ENCODE measurements at regions not wholly inside any gene's neighbourhood (a gene's known extent, or its start where the extent isn't known, plus 50 kb on each side); places are given as distances from the start of the nearest gene placed in this dataset.

DNA sequence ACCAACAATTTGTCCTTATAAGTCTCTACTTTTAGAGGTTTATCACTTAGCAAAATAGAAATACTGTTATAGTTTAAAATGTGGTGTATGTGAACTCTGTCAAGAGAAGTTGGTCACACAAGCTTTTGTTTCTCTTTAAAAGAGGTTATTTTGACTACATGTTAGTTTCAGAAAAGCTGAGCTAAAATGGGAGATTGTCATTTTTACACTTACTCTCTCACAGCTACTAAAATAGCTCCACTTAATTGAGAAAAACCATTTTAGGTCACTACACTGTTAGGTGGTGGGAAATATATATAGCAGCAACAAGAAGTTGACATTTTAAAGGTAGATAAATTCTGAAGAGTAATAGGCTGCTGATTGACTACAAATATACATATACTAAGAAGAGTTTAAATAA, 161.5 kb upstream of the KCNJ3 start:
- intact Hi-C loops (cut with micrococcal nuclease) (no loop called here), dilution Hi-C loops (cut with HindIII; ENCODE audit: low sequenced_read_pairs, unreplicated experiment) (no loop called here), in situ Hi-C loops (cut with MboI; ENCODE audit: low sequenced_read_pairs) (no loop called here)
- H3K4me2 ChIP-seq (ENCODE audit: low read depth, low read length): no peak overlapping the region
- no peaks in the 10 kb centered on the region for H3K9me1 ChIP-seq (ENCODE audit: insufficient read depth, low read length)
- no peak overlapping the region for H4K91ac ChIP-seq (ENCODE audit: insufficient read depth, low read depth, low read length)
- CTCF ChIA-PET: no interaction called here
- H2AFZ ChIP-seq (replicated peaks; ENCODE audit: low read length, poor library complexity): no peak overlapping the region
- no peak overlapping the region for H3K27ac ChIP-seq (ENCODE audit: insufficient read depth, low read length)
- H3K4me3 ChIP-seq (ENCODE audit: insufficient read depth, low read depth, low read length): no peak overlapping the region
- H3K9ac ChIP-seq (ENCODE audit: low read depth, low read length): no peak overlapping the region
- no peak overlapping the region for H3K56ac ChIP-seq (ENCODE audit: extremely low read depth, insufficient read depth, low read length)
- H3K36me3 ChIP-seq (ENCODE audit: control insufficient read depth, insufficient read depth, low read length): no peaks in the 10 kb centered on the region
- no peaks in the 10 kb centered on the region for H3K4me1 ChIP-seq (ENCODE audit: control insufficient read depth, insufficient read depth, low read length)
- H2BK120ac ChIP-seq (ENCODE audit: low read depth, low read length): no peak overlapping the region
- no peak overlapping the region for H2BK15ac ChIP-seq (ENCODE audit: low read depth, low read length)
- no peak overlapping the region for H3K18ac ChIP-seq (ENCODE audit: low read depth, low read length)
- no peaks in the 10 kb centered on the region for H4K20me1 ChIP-seq (ENCODE audit: insufficient read depth, low read length)
- H3K9me3 ChIP-seq (ENCODE audit: control insufficient read depth, insufficient read depth, low read length): 0 out of 2 replicates have a peak, but pooled peaks cover 2% of the 10 kb centered on the region
- no peak for DNase-seq
- H2BK5ac ChIP-seq (ENCODE audit: low read depth, low read length, poor library complexity, severe bottlenecking): no peak overlapping the region
- H4K5ac ChIP-seq (ENCODE audit: low read depth, low read length): no peak overlapping the region
- H4K8ac ChIP-seq (ENCODE audit: low read depth in 2 of 2, low read length in 2 of 2): no peak overlapping the region
- no peaks in the 10 kb centered on the region for H3K27me3 ChIP-seq (ENCODE audit: control insufficient read depth, insufficient read depth, low read length)
- H2AK9ac ChIP-seq (replicated peaks; ENCODE audit: low read depth, low read length, poor library complexity): no peak overlapping the region
- H3K23ac ChIP-seq (ENCODE audit: low read depth, low read length): no peak overlapping the region
- no peak overlapping the region for H3K14ac ChIP-seq (replicated peaks; ENCODE audit: low read depth, low read length)
- TF ChIP-seq, protein P1, sequence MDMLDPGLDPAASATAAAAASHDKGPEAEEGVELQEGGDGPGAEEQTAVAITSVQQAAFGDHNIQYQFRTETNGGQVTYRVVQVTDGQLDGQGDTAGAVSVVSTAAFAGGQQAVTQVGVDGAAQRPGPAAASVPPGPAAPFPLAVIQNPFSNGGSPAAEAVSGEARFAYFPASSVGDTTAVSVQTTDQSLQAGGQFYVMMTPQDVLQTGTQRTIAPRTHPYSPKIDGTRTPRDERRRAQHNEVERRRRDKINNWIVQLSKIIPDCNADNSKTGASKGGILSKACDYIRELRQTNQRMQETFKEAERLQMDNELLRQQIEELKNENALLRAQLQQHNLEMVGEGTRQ (IDR thresholded peaks at IDR 0.05; ENCODE audit: low read depth, low read length): no peak
- TF ChIP-seq RCOR1 (IDR thresholded peaks at IDR 0.05; ENCODE audit: insufficient replicate concordance, low read length): no peak
- no peak for TF ChIP-seq MAFK (IDR thresholded peaks at IDR 0.05; ENCODE audit: low read depth, low read length)
- BruUV-seq (replicated peaks): no TSS peak
- POLR2A ChIA-PET (ENCODE audit: unreplicated experiment): no interaction called here
- ATAC-seq (ENCODE audit: low read depth): no peak
- H2AK5ac ChIP-seq (ENCODE audit: low read depth, low read length): no peak overlapping the region
- H2BK20ac ChIP-seq (ENCODE audit: low read depth, low read length): no peak overlapping the region
- H3K79me1 ChIP-seq (ENCODE audit: low read depth in 1 of 2, low read length in 2 of 2): no peaks in the 10 kb centered on the region
- H3K4ac ChIP-seq (ENCODE audit: low read depth, low read length): no peak overlapping the region
